B cell (primary cell): ENCODE measurements at regions not wholly inside any gene's neighbourhood (a gene's known extent, or its start where the extent isn't known, plus 50 kb on each side); places are given as distances from the start of the nearest gene placed in this dataset.

Experiments used
- CTCF ChIP-seq: fragments of 200-600 bp; IDR thresholded peaks from one replicate; pipeline ENCODE4 v1.8.0; 2022; ENCODE audit warnings: antibody characterized with exemption, mild to moderate bottlenecking
- EZH2 ChIP-seq: IDR thresholded peaks from 2 replicates; pipeline ENCODE4 v1.6.1; 2012; ENCODE audit warnings: borderline replicate concordance, low read depth, mild to moderate bottlenecking, moderate library complexity, low read length; ENCODE audit not compliant: insufficient read depth, poor library complexity, severe bottlenecking

DNA sequence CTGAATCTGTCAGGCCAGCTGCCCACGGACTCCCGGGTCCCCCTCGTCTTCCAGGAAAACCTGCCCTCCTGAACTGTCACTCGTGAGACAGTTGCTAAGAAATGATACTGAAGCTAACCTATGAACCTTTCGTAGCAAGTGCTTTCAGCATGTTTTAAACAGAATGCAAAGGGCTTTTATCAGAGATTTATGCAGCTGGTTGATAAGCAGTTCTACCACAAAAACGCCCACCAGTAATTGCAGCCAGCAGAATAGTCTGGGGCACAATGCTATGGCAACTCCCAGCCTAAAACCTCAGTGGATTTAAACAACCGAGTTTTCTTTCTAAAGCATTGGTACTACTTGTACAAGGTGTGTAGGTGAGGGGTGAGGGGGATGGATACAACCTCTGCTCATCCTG lies 97.5 kb downstream of the IRX2 start:
- TF ChIP-seq CTCF, result no peak
- no peak for TF ChIP-seq EZH2
